ENCODE measurements at regions not wholly inside any gene's neighbourhood (a gene's known extent, or its start where the extent isn't known, plus 50 kb on each side); places are given as distances from the start of the nearest gene placed in this dataset.
A peak's percentile ranks its signal among the peaks of the same experiment; 100 is the strongest.

DNA sequence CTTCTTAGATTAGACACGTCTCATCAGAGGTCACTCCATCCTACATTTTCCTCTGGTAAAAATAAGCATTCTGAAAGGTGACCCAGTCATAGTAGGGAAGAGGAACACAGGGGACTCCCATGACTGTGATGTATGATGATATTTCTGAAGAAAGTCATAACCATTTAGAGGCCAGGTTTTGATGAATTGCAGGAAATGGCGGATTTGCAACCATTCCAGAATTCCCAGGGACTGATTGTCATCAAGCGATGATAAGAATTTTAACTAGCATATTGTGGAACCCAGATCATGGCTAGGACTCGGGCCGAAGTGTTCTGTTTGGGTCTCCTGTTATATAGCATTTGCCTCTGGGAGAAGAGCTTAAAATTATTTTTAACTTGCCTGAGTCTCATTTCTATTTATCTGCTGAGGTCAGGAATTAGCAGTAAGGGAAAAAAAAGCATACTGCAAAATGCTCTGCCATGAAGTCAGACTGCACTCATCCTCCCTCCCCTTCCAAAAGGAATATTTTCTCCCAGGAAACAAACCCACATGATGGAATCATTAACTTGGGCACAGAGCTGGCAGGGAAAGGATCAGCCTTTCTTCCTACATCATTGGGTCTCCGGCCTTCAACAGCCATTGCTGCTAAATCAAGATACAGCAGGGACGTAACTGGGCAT, 286.7 kb downstream of the HLX start:
- H3K27ac ChIP-seq, result no peak overlapping the region
- no peaks in the 10 kb centered on the region for H3K4me1 ChIP-seq
- no peaks in the 10 kb centered on the region for H3K9me3 ChIP-seq
- no peaks in the 10 kb centered on the region for H3K36me3 ChIP-seq
- no peak for DNase-seq
- TF ChIP-seq POLR2A (IDR thresholded peaks at IDR 0.05), result no peak
- TF ChIP-seq, protein P1, sequence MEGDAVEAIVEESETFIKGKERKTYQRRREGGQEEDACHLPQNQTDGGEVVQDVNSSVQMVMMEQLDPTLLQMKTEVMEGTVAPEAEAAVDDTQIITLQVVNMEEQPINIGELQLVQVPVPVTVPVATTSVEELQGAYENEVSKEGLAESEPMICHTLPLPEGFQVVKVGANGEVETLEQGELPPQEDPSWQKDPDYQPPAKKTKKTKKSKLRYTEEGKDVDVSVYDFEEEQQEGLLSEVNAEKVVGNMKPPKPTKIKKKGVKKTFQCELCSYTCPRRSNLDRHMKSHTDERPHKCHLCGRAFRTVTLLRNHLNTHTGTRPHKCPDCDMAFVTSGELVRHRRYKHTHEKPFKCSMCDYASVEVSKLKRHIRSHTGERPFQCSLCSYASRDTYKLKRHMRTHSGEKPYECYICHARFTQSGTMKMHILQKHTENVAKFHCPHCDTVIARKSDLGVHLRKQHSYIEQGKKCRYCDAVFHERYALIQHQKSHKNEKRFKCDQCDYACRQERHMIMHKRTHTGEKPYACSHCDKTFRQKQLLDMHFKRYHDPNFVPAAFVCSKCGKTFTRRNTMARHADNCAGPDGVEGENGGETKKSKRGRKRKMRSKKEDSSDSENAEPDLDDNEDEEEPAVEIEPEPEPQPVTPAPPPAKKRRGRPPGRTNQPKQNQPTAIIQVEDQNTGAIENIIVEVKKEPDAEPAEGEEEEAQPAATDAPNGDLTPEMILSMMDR (IDR thresholded peaks at IDR 0.05), result no peak
- H3K27me3 ChIP-seq, result no peaks in the 10 kb centered on the region
- H3K4me3 ChIP-seq, result no peak overlapping the region

DNA sequence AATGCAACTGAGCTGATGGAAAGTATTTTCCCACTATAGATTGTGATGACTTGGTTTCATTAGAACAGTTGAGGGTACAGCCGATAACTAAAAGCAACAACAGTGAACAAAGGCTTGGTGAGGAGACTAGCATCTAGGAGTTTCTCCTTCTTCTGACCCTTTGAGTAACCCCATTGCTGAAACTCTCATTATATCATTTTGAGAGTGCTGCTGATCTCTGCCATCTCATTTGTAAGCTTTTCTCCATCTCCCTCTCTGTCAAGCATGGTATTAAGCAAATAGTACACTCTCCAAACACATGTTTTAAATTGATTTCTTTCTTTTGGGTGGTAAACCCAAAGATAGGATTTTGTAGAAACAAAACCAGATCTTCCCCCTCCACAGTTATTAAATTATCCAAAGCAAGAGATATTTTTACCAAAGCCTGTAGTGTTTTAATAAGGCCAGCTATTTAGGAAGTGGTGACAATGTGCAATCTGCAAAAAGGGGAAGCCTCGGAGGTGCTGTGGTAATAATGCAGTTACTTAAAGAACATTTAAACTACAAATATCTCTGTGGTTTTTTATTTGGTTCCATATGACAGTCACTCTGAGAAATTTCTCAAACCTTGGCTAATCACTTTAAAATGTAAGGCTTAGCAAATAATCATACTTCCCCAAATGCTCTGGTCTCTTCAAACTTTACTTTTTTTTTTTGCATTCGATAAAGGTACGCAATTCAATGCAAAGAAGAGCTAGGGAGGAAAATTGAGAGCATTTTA, 287.5 kb downstream of the HLX start:
- peak in 2 of 3 donors; percentile 58 to 69 for DNase-seq
- Histone ChIP-seq H3K4me1 (no peaks in the 10 kb centered on the region), H3K9me3 (no peaks in the 10 kb centered on the region), H3K27me3 (no peaks in the 10 kb centered on the region), H3K36me3 (no peaks in the 10 kb centered on the region), H3K4me3 (no peak overlapping the region), H3K27ac (no peak overlapping the region)
- TF ChIP-seq, protein P1 (IDR thresholded peaks at IDR 0.05), result no peak
- no peak for TF ChIP-seq POLR2A (IDR thresholded peaks at IDR 0.05)

DNA sequence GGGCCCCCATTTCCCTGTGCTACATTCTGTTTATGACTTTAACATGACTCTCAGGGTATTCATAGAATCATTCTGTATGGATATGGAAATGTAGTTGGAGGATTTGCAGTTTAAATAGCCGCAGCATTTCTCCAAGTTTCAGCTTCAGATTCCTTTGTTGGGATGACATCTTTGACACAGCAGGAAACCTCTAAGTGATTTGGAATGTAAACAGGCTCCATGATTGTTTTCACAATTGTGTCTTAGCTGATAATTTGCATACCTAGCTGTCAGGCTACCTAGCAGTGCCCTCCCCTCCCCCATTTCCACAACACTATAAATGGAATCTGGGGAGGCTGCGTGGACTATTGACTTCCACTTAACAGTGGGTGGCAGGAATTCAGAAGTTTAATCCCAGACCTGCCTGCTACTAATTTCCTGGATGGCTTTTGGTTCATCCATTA, 290.2 kb downstream of the HLX start:
- no peak for DNase-seq
- Histone ChIP-seq H3K27me3 (no peaks in the 10 kb centered on the region), H3K4me3 (no peak overlapping the region), H3K27ac (no peak overlapping the region), H3K9me3 (no peaks in the 10 kb centered on the region), H3K4me1 (no peaks in the 10 kb centered on the region), H3K36me3 (no peaks in the 10 kb centered on the region)
- TF ChIP-seq POLR2A (IDR thresholded peaks at IDR 0.05), result no peak
- TF ChIP-seq, protein P1 (IDR thresholded peaks at IDR 0.05), result no peak

DNA sequence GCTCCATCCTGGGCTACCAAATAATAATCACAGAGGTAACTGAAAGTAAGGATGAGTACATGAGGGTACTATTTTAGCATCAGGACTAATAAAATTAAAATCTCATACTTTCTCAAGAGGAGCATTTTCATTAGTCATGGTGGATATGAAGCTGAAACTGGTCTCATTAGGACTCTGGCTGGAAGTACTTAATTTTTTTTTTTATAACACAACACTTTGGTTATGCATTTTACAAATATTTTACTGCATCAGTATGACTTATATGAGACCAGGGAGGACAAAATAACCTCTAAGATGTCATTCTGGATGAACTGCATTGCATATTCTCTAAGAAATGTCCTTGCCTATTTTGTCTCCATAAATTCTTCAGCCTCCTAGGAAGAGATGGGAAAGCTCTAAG, 290.9 kb downstream of the HLX start:
- no peaks in the 10 kb centered on the region for H3K4me1 ChIP-seq
- H3K4me3 ChIP-seq, result no peak overlapping the region
- H3K9me3 ChIP-seq, result no peaks in the 10 kb centered on the region
- H3K27ac ChIP-seq, result no peak overlapping the region
- H3K36me3 ChIP-seq, result no peaks in the 10 kb centered on the region
- TF ChIP-seq, protein P1 (IDR thresholded peaks at IDR 0.05), result no peak
- TF ChIP-seq POLR2A (IDR thresholded peaks at IDR 0.05), result no peak
- no peaks in the 10 kb centered on the region for H3K27me3 ChIP-seq
- no peak for DNase-seq

DNA sequence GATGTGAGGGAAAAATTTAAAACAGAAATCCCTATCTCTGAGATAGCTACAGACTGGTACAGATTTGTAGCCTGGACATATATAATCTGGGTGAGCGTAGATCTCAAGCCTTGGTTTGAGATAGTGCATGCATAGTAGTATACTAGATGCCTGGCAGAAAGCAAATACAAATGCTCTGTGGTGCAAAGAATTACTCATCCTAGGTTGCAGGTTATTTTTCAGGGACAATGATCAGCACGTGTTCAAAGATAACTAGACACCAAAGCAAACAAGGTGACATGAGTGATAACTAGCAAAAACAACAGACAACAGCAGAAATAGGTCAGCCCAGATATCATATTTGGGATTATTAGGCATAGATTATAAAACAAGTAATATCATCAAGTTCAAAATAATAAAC, 292.5 kb downstream of the HLX start:
- no peaks in the 10 kb centered on the region for H3K36me3 ChIP-seq
- H3K27me3 ChIP-seq, result no peaks in the 10 kb centered on the region
- TF ChIP-seq, protein P1 (IDR thresholded peaks at IDR 0.05), result no peak
- no peak for TF ChIP-seq POLR2A (IDR thresholded peaks at IDR 0.05)
- no peak overlapping the region for H3K27ac ChIP-seq
- H3K4me3 ChIP-seq, result no peak overlapping the region
- H3K4me1 ChIP-seq, result no peaks in the 10 kb centered on the region
- H3K9me3 ChIP-seq, result no peaks in the 10 kb centered on the region
- no peak for DNase-seq

Measured in Peyer's patch (tissue), 4 donors.